ENCODE measurements at regions not wholly inside any gene's neighbourhood (a gene's known extent, or its start where the extent isn't known, plus 50 kb on each side); places are given as distances from the start of the nearest gene placed in this dataset.

DNA sequence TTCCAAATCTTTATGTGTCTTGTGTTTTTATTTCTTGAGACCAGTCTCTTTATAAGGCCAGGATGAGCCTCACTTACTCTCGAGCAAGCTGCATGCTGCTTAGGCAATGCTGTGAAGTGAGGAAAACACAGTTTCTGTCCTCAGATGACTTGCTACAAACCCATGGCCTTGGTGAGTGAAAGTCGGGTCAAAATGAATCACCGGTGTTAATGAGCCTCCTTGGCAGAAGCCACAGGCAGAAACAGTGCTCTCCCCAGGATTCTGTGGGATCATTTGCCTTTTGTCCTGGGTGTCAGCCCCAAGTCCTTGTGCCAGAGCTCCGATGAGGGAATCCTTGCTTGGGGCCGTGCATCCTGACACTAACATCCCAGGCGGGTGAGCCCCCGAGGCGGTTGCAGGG lies 482.5 kb downstream of the QKI start:
- Histone ChIP-seq H3K4me1 (no peaks in the 10 kb centered on the region), H3K9me3 (no peaks in the 10 kb centered on the region), H3K4me3 (no peak overlapping the region), H3K27me3 (no peaks in the 10 kb centered on the region), H3K36me3 (no peaks in the 10 kb centered on the region), H3K27ac (no peak overlapping the region)
- 73 to 74% methylated on average over 4 to 8 of the region's 8 CpGs for WGBS, 2 donors (ENCODE audit: low coverage in 1 of 2)
- intact Hi-C loops (cut with DNase I; ENCODE audit: low total_unique reads): no loop called here
- DNase-seq: no peak
- TF ChIP-seq POLR2AphosphoS5 (IDR thresholded peaks at IDR 0.05): no peak
- in situ Hi-C loops (cut with MboI; ENCODE audit: low pct_ligation_motif_present in 1 of 4, low pct_unique_long_range_greater_than_20kb in 1 of 4, low sequenced_read_pairs in 3 of 4): no loop called here

DNA sequence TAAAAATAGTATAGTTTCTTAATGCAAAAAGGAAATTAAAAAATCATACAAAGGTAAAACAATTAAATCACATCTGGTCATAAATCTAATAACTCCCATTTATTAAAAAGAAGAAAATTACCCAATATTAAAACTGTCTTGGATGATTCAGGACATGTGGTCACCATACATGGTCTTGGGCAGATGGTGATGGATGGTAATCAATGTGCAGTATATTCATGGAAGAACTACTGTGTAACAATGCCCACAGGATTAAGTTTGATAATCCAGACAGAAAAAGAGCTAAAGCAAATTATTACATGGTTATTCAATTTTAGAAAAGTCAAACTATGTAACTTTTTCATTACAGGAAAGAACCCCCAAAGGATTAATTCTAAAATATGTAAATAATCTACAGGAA lies 480.6 kb downstream of the QKI start:
- no peaks in the 10 kb centered on the region for H3K27me3 ChIP-seq
- DNase-seq: no peak
- in situ Hi-C loops (cut with MboI; ENCODE audit: low pct_ligation_motif_present in 1 of 4, low pct_unique_long_range_greater_than_20kb in 1 of 4, low sequenced_read_pairs in 3 of 4): no loop called here
- no peak overlapping the region for H3K4me3 ChIP-seq
- intact Hi-C loops (cut with DNase I; ENCODE audit: low total_unique reads): no loop called here
- H3K4me1 ChIP-seq: no peaks in the 10 kb centered on the region
- no peaks in the 10 kb centered on the region for H3K9me3 ChIP-seq
- H3K36me3 ChIP-seq: no peaks in the 10 kb centered on the region
- TF ChIP-seq EP300 (IDR thresholded peaks at IDR 0.05; ENCODE audit: low read depth) (no peak), POLR2A (IDR thresholded peaks at IDR 0.05) (no peak), POLR2AphosphoS5 (IDR thresholded peaks at IDR 0.05) (no peak)
- TF ChIP-seq, protein P1, sequence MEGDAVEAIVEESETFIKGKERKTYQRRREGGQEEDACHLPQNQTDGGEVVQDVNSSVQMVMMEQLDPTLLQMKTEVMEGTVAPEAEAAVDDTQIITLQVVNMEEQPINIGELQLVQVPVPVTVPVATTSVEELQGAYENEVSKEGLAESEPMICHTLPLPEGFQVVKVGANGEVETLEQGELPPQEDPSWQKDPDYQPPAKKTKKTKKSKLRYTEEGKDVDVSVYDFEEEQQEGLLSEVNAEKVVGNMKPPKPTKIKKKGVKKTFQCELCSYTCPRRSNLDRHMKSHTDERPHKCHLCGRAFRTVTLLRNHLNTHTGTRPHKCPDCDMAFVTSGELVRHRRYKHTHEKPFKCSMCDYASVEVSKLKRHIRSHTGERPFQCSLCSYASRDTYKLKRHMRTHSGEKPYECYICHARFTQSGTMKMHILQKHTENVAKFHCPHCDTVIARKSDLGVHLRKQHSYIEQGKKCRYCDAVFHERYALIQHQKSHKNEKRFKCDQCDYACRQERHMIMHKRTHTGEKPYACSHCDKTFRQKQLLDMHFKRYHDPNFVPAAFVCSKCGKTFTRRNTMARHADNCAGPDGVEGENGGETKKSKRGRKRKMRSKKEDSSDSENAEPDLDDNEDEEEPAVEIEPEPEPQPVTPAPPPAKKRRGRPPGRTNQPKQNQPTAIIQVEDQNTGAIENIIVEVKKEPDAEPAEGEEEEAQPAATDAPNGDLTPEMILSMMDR (IDR thresholded peaks at IDR 0.05): no peak
- H3K27ac ChIP-seq: no peak overlapping the region

DNA sequence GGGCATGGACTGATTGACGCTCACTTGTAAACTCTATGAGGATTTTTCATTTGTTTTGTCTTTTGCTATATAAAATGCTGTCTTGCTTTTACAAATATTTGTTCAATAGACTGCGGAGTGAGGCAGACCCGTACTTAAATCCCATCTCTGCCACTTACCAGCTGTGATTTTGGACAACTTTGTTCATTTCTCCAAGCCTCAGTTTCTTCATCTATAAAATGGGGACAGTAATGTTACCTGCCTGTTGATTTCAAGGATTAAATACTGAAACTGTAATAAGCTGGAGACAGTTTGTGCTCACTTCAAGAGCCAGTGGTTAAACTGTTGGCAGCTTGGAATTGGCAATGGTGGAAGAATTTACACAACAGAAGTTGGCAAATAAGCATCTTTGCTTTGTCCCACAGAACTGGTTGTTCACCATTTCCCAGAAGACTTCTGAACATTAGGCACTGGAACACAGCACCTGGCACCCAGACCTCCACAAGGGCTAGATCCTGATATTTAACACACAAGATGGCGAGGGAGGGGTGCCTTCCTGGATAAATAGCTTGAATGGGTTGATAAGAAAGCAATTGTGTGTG lies 479.2 kb downstream of the QKI start:
- H3K36me3 ChIP-seq: no peaks in the 10 kb centered on the region
- H3K4me1 ChIP-seq: no peaks in the 10 kb centered on the region
- no peak for DNase-seq
- no peak overlapping the region for H3K27ac ChIP-seq
- no peak overlapping the region for H3K4me3 ChIP-seq
- intact Hi-C loops (cut with DNase I; ENCODE audit: low total_unique reads) (no loop called here), in situ Hi-C loops (cut with MboI; ENCODE audit: low pct_ligation_motif_present in 1 of 4, low pct_unique_long_range_greater_than_20kb in 1 of 4, low sequenced_read_pairs in 3 of 4) (no loop called here)
- H3K27me3 ChIP-seq: no peaks in the 10 kb centered on the region
- no peak for TF ChIP-seq POLR2AphosphoS5 (IDR thresholded peaks at IDR 0.05)
- TF ChIP-seq POLR2A (IDR thresholded peaks at IDR 0.05): no peak
- no peak for TF ChIP-seq EP300 (IDR thresholded peaks at IDR 0.05; ENCODE audit: low read depth)
- TF ChIP-seq, protein P1 (IDR thresholded peaks at IDR 0.05): no peak
- no peaks in the 10 kb centered on the region for H3K9me3 ChIP-seq
- 72 to 73% methylated on average over 2 to 4 of the region's 4 CpGs for whole genome bisulfite sequencing, 2 donors (ENCODE audit: low coverage in 1 of 2)

DNA sequence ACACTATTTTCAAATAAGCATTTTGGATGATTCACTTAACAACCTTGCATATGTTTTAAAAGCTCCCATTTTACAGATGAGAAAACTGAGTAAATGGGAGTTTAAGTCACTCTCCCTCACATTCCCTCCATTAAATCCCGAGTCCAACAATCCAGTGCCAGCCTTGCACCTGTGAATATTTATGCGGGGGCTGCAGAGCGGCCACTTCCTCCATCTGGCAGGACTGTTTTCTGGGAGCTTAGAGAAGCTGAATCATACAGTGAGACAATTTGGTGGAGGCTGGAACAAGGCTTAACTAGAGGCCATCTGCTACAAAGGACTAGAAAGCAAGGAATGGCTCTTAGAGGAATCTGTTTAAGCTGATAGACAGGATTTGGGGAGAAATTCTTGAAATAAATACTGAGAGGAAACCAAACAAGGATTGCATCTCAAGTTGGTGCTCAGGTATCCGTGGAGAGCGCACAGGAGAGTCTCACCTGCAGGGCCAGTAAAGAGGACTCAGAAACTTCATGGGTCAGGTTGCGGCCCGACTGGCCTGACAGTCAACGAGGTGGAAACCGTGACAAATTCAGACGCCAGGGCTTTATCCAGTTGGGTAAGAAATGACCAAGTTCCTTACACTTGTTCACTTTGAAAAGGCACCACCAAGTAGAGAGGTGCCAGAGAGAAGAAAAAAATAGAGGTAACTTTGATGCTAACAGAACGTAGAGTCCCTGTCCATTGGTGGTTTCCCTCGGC lies 478.5 kb downstream of the QKI start:
- Histone ChIP-seq H3K9me3 (no peaks in the 10 kb centered on the region), H3K4me3 (no peak overlapping the region), H3K27ac (no peak overlapping the region), H3K27me3 (no peaks in the 10 kb centered on the region), H3K4me1 (no peaks in the 10 kb centered on the region), H3K36me3 (no peaks in the 10 kb centered on the region)
- WGBS, 2 donors (ENCODE audit: low coverage in 1 of 2): 80 to 90% methylated on average over 7 to 12 of the region's 12 CpGs
- intact Hi-C loops (cut with DNase I; ENCODE audit: low total_unique reads) (no loop called here), in situ Hi-C loops (cut with MboI; ENCODE audit: low pct_ligation_motif_present in 1 of 4, low pct_unique_long_range_greater_than_20kb in 1 of 4, low sequenced_read_pairs in 3 of 4) (no loop called here)
- DNase-seq: no peak
- TF ChIP-seq, protein P1 (IDR thresholded peaks at IDR 0.05): no peak
- TF ChIP-seq EP300 (IDR thresholded peaks at IDR 0.05; ENCODE audit: low read depth): no peak
- no peak for TF ChIP-seq POLR2AphosphoS5 (IDR thresholded peaks at IDR 0.05)
- TF ChIP-seq POLR2A (IDR thresholded peaks at IDR 0.05): no peak
